Kidney (tissue), 13 donors: ENCODE measurements at regions not wholly inside any gene's neighbourhood (a gene's known extent, or its start where the extent isn't known, plus 50 kb on each side); places are given as distances from the start of the nearest gene placed in this dataset.

ENCODE experiments used
- DNase-seq, 5 donors: peaks; one replicate each; pipeline ENCODE4 v3.0.0-alpha.2; 2013 to 2020
- FAIRE-seq: peaks from 2 replicates; lab custom pipeline; 2012; peaks lifted over from hg19 to GRCh38; lab: Jason Lieb, UNC
- H3K27ac ChIP-seq, 2 donors: one replicate each; pipeline ENCODE4 v1.7.0; 2013; ENCODE audit warnings: low read depth in 2 of 2, low read length in 2 of 2, inconsistent platforms in 1 of 2
- H3K27me3 ChIP-seq: one replicate; pipeline ENCODE4 v1.7.1; 2013; ENCODE audit warnings: low read length, inconsistent platforms; ENCODE audit not compliant: control insufficient read depth, insufficient read depth
- H3K36me3 ChIP-seq, 3 donors: one replicate each; pipeline versions ENCODE4 v1.7.0 to v1.7.1; 2013; ENCODE audit warnings: low read length in 3 of 3, control low read depth in 1 of 3, inconsistent platforms in 1 of 3; ENCODE audit not compliant: insufficient read depth in 3 of 3, control insufficient read depth in 2 of 3
- H3K4me1 ChIP-seq, 3 donors: one replicate each; pipeline versions ENCODE4 v1.7.0 to v1.7.1; 2013; ENCODE audit warnings: low read length in 3 of 3, inconsistent platforms in 1 of 3, low read depth in 1 of 3; ENCODE audit not compliant: control insufficient read depth in 2 of 3, insufficient read depth in 2 of 3
- H3K4me3 ChIP-seq, 3 donors: one replicate each; pipeline versions ENCODE4 v1.7.0 to v1.8.1; 2013; ENCODE audit warnings: low read length in 3 of 3, control low read depth in 1 of 3, inconsistent platforms in 1 of 3
- H3K9ac ChIP-seq, 3 donors: one replicate each; pipeline versions ENCODE4 v1.7.0 to v1.7.1; 2013; ENCODE audit warnings: low read length in 3 of 3, control low read depth in 1 of 3, inconsistent platforms in 1 of 3
- H3K9me3 ChIP-seq, 3 donors: one replicate each; pipeline versions ENCODE4 v1.7.0 to v1.7.1; 2013; ENCODE audit warnings: low read length in 3 of 3, control low read depth in 1 of 3, inconsistent platforms in 1 of 3; ENCODE audit not compliant: control insufficient read depth in 2 of 3, insufficient read depth in 1 of 3
- CTCF ChIP-seq: IDR thresholded peaks from 3 replicates; pipeline ENCODE4 v1.5.1; 2012; ENCODE audit warnings: mild to moderate bottlenecking, moderate library complexity, borderline replicate concordance; ENCODE audit not compliant: insufficient read depth; ENCODE audit errors: extremely low read depth
- intact Hi-C: fragments of 100-400 bp; cut with DNase I; formaldehyde crosslinking; loops from one replicate; pipeline ENCODE4 v1.11.1; 2022
- donor health status: control.
- donor health status: control.
- donor health status: control.
- donor health status: control.
- donor health status: control.
- donor health status: DM: yes; HTN: yes; CAD: no.
- donor health status: Normal renal cell carcinoma (clear cell type).

GRCh38 chr11:19394525-19395016 is 153.8 kb upstream of the E2F8 start:
- DNase-seq = no peak
- TF ChIP-seq CTCF = no peak
- Histone ChIP-seq H3K4me3 (no peak overlapping the region), H3K9me3 (no peaks in the 10 kb centered on the region), H3K27me3 (no peaks in the 10 kb centered on the region), H3K9ac (no peak overlapping the region), H3K4me1 (peaks cover 0 to 6% (median 3%) of the 10 kb centered on the region in 3 donors), H3K36me3 (no peaks in the 10 kb centered on the region), H3K27ac (no peak overlapping the region)
- no peak for FAIRE-seq
- intact Hi-C loops = no loop called here

- no peak for TF ChIP-seq CTCF
- Histone ChIP-seq H3K27ac (no peak overlapping the region), H3K9ac (no peak overlapping the region), H3K36me3 (no peaks in the 10 kb centered on the region), H3K4me1 (peaks cover 0 to 4% (median 1%) of the 10 kb centered on the region in 3 donors), H3K9me3 (no peaks in the 10 kb centered on the region), H3K27me3 (no peaks in the 10 kb centered on the region), H3K4me3 (no peak overlapping the region)
- intact Hi-C loops = no loop called here
- FAIRE-seq (no peak), DNase-seq (no peak)
Observed at GRCh38 chr11:19393941-19394340, 153.2 kb upstream of the E2F8 start.

- no peak for FAIRE-seq
Observed at GRCh38 chr11:19392847-19393518, 152.2 kb upstream of the E2F8 start.

More at GRCh38 chr11:19392847-19393518, 152.2 kb upstream of the E2F8 start:
- H3K4me1 ChIP-seq = no peaks in the 10 kb centered on the region
- intact Hi-C loops = no loop called here
- no peak overlapping the region for H3K9ac ChIP-seq
- no peak overlapping the region for H3K27ac ChIP-seq
- no peaks in the 10 kb centered on the region for H3K9me3 ChIP-seq
- no peaks in the 10 kb centered on the region for H3K36me3 ChIP-seq
- no peak for TF ChIP-seq CTCF
- no peak for DNase-seq
- H3K27me3 ChIP-seq = no peaks in the 10 kb centered on the region
- no peak overlapping the region for H3K4me3 ChIP-seq
